GM18858 (cell line): ENCODE measurements at regions not wholly inside any gene's neighbourhood (a gene's known extent, or its start where the extent isn't known, plus 50 kb on each side); places are given as distances from the start of the nearest gene placed in this dataset.
A peak's percentile ranks its signal among the peaks of the same experiment; 100 is the strongest.

Experiments used
- ATAC-seq: cut with Tn5 transposase; IDR thresholded peaks from one replicate; pipeline ENCODE4 v1.9.1; 2021; ENCODE audit not compliant: unreplicated experiment

DNA sequence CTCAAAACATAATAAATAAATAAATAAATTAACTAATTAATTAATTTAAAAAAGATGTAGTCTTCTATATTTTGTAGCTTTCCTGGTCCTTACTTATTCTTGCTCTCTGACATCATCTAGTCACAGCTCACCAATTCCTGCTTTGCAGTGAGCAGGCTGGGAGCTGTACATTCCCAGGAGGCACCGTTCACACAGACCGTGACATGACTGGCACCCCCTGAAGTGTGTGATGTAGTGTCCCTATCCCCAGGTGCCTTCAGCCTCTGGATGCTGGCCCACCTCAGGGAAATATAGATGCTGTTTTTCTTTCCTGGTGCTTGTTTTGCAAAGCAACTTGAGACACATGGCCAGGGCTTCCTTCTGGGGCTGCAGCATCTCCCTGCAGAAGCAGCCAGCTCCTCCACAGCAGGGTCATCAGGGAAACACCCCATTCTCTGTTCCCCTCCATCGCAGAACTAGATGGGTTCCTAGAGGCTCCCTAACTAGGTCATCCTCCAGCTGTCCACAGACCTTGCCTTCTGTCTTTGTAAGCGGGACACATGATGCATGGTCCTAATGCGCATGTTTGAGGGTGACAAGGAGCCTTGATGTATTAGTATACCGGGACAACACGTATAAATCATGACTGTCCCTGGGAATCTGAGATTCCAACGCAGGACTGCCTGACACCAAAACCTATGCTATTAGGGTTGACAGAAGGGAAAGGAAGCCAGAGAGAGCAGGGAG lies 76.4 kb downstream of the RHOB start:
- no peak for ATAC-seq

DNA sequence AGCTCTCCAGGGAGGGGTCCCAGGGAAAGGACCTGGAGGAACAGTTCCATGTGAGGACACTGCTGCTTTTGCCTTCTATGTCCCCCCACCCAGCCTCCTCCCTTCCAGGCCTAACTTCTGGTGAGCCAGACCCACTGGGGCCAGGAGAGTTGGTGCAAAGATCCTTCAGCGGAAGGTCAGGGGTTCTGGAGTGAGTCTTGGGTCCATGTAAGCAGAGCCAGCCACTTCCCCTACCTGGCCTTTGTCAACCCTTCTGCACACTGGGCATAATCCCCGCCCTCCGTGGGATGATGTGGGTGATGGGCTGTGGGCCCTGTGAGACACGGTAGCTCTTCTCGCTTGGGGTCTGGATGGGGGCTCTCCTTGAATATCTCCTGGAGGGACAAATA lies 76.9 kb downstream of the RHOB start:
- ATAC-seq = no peak

DNA sequence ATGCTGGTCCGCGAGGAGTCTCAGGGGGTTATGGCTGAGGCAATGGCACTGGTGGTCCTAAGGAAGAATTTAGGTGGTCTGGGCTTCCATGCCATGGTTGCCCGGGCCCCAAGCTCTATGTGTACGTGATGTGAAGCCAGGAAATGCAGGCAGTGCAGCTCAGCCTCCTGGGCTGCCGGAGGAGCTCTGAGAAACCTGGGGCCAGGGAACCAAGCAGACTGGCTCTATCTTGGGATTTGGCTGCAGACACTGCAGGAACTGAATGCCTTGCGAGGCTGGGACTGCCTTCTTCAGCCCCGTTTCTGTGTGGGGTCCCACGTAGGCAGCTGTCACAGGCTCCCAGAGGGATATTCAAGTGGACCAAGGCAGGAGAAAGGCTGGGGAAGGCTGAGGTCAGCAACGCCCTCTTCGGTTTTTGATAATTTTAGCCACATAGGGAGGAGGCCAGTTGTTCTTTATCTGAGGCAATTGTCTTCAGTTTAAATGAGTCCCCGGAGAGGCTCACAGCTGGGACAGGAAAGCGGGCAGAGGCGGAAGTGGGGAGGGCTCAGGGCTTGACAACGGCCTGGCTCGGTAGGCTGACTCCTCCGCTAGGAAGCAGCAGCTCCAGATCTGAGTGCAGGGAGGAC lies 77.7 kb downstream of the RHOB start:
- ATAC-seq = peak; percentile 48

DNA sequence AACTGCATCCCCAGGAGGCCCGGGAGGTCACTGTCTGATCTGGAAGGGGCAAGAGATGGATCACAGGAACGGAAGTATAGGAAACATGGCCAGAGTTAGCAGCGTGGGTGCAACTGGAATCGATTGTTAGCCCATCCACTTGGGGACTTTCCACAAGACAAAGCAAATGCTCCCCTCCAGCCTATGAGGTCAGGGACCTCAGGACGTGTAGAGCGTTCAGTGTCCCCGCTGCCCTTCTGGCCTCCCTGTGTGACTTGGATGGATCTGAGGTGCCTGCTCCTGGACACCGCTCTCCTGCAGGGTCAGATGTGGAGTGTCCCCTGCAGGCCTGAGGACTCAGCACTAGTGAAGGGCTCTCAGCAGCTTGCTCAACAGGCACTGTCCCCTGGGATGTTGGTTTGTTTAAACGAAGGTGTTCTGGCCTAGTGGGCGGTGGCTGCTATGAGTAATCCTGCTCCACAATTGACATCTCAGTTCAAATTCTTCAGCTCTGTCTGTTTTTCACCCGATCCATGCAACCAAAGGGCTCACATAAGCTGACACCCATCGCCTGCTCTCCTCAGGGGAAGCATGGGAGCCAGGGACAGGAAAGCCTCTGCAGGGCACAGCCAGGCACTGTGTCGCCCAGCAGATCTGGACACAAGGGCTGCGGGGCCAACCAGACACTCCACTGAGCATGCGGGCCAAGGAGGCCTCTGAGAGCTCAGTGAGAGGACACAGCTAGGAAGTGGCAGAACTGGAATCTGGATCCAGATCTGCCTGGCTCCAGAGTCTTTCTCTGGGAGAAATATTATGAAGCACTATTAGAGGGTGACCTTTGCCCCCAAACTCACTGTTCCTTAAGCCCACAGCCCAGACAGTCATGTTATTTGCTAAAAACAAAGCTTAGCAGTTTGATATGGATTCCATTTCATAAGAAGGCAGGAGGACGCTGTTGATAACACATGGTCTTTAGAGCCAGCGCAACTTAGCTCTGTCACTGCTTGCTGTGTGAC lies 78.5 kb downstream of the RHOB start:
- ATAC-seq = peak; percentile 91

DNA sequence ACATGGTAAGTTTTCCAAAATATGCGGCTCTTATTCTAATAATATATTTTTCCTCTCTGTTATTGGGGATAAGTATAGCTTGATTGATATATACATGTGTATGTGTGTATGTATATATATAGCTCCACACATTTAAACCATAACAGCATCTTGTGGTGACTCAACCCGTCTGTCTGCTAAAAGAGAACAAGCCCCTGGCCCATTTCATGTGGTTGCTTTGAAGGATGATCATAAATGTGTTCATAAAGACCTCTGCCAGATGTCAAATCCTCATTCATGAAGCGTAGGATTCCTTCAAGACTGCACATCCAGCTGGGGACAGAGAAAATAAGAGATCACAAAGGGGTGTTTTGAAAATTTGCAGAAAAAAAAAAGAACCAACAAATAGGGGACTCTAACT lies 79.3 kb downstream of the RHOB start:
- ATAC-seq = no peak

DNA sequence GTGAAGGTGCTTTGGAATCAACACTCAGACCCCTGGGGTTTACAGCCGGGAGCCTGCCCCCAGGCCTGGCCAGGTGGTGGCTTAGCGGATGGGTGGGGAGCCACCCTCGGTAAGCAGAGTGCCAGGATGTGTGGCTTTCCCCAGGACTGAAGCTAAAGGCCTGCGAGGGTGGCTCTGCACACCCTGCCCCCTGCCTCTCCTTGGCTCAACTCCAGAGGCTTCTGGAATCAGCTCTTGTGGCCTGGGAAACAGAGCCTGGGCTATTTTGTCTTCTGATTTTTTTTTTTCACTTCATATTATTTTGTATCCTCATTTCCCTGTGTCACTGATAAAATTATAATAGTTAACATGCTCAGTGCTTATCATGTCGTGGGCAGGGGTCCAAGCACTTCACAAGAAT lies 79.8 kb downstream of the RHOB start:
- no peak for ATAC-seq

- ATAC-seq = no peak
Observed at GRCh38 chr2:20528713-20529112, 81.8 kb downstream of the RHOB start.

GRCh38 chr2:20530520-20530919 lies 83.6 kb downstream of the RHOB start:
- ATAC-seq = no peak

GRCh38 chr2:20531633-20532262 lies 84.9 kb downstream of the RHOB start:
- ATAC-seq = no peak

- ATAC-seq = no peak
Observed at GRCh38 chr2:20532634-20533437, 86.0 kb downstream of the RHOB start.

DNA sequence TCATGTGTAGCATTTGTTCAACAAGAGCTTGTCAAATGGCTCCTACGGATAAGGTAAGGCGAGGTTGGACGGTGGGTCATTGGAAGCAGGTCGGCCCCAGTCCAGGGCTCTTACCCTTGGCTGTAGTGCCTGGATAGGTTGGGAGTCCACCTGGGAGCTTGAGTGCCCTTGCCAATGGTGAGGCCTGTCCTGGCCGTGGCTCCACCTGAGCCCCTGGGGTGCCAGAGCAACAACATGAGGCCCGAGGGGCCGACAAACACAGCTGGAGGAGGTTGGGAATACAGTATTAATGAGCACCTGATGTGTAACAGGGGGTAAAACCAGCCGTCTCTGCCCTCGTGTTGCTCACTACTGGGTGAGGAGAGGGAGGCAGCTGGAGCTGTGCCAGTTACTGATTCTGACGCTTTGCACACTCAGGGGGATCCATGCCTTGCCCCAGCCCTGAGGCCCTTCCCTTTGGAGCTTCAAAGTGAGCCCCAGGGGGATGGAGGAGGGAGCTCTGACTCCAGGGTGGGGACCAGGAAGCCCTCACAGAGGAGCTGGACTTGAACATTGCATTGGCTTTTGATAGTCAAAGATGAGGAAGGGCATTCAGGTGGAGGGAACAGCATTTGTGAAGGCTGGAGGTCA lies 87.2 kb downstream of the RHOB start:
- ATAC-seq = no peak

DNA sequence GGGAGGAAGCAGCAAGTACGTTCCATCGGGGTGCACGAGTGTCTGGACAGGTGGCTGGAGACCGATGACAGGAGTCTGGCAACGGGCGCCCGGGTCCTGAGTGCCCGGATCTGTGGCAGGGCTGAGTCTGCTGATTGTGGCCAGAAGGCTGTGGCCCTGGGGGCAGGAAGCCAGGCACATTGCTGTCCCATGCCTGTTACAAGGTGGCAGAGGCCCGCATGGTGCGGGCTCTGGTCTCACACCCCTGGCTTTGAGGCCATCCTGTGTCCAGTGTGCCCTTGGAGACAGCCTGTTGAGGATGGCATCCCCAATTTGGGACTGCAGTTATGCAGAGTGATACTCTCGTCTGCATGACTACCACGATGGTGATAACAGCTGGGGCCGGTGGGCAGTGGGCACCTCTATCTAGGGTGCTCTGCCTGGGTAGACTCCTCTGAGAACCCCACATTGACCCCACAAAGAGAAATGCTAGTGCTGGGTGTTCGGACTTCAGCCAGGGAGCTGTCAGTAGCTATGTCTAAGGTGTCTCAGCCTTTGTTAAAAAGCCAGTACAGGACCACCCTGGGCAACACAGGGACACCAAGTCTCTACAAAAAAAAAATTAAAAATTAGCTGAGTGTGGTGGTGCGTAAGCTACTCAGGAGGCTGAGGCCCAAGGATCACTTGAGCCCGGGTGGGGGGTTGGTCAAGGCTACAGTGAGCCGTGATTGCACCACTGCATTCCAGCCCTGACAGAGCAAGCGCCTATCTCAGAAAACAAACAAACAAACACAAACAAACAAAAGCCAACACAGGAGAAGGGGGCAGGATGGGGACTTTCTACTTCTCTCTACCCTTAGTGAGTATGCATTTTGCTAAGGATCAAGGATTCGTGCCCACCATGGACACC lies 88.3 kb downstream of the RHOB start:
- ATAC-seq = no peak

DNA sequence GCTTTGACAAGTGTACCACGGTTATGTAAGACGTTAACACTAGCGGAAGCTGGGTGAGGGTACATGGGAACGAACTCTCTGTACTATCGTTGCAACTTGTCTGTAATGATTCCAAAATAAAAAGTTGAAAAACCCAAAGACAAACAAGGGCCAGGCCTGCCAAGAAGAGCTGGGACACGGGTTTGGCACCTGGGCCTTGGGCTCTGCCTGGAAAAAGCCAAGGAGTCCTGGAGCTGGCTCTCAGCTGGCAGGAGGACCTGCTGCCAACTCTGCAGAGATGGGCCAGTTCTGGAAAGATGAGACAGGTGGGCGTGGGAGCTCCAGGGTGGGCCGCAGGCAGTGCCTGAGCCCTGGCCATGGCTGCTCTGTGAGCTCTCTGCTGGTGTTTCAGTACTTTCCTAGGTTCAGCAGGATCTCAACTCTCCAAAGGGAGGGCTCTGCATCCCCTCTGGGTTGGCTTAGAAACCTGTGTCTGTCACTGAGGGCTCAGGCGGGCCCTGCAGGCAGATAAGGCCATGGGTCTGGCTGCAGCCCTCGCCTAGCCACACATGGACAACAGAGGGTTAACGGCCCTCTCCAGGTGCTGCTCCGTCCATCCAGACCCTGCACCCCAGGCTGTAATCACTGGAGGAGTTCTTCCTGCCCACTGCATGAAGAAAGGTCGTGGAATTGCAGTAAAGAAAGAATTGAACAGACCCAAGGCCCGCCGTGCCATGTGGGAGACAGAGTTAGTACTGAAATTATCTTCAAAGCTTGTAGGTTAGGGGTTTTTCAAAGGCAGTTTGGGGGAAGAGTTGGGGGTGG lies 89.9 kb downstream of the RHOB start:
- no peak for ATAC-seq

DNA sequence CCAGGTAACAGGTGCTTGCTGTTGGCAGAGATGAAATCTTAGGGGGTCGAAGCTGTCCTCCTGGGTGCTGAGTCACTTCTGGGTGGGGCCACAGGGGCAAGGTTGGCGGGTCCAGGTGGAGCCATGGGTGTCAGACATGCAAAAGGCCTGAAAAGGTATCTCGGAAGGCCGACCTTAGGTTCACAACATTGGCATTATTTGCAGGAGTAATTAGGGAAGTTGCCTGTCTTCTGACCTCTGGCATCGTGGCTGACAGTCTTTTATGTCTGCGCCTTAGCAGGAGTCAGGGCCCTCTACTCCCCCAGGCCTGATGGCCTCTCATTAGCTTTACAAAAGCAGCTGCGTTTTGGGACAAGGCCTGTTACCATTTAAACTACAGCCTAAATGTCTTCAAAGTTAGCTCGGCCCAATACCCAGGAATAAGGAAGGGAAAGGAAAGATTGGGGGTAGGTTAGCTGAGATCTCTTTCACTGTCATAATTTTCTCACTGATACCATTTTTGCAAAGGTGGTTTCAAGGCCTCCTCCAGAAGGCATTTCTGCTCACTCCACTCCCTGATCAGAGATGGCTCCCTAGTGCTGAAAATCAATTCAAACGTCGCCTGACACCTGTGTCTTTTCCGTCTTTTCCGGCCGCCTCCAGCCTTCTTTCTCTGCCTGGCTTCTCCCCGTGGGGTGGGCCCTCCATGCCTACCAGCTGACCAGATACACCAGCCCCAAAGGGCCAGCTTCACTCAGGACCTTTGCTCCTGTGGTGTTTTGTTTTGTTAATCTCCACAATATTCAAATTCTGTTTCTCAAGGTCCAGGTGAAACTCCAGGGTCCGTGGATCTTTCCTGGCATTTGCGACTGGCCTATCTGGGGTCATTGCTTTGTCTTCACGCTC lies 90.8 kb downstream of the RHOB start:
- no peak for ATAC-seq

- ATAC-seq = no peak
Observed at GRCh38 chr2:20538308-20539132, 91.6 kb downstream of the RHOB start.

DNA sequence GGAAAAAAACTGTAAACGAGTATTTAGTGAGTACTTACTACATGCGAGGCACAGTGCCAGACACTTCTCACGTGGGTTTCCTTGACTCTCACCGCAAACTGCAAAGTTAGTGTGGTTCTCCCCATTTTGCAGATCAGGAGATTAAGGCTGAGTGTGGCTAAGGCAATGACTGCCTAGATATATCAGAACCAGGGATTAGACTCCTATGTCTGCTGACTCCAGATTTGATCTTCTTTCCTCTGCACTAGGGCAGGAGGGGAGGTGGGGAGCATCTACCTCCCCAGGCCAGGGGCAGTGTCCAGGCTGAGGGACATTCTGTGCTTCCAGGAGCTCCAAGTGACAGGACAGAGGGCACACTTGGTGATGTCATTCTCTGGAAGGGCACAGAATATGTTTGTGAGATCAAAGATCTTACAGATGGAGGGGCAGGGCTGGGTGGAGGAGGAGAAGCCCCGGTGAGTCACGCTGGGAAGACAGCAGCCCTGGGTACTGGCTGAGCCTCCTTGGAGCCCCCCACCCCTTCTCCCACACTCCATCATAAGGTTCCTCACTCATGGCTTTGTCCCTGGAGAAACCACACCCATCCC lies 92.4 kb downstream of the RHOB start:
- no peak for ATAC-seq
